ENCODE measurements at regions not wholly inside any gene's neighbourhood (a gene's known extent, or its start where the extent isn't known, plus 50 kb on each side); places are given as distances from the start of the nearest gene placed in this dataset.

DNA sequence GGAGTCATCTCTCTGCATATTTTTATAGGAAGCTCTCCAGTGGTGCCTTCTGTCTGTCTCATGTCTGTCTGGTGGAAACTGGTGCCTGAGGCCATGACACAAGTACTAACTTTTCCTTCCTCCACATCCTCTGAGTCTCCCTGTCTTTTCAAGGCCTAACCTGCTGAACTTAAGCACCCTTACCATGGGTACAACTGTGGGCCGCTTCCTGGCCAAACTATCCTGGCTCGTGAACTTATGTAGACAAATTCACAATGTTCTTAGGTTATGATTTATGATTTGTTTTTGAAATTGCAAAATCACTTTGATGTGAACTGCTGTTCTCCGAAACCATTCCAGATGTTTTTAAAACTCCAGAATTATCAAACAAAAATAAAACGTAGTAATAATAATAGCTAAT is 804.5 kb upstream of the POU3F3 start:
- no peak for DNase-seq

- DNase-seq = no peak
These were observed 803.9 kb upstream of the POU3F3 start for GRCh38 chr2:104049981-104050380.

- DNase-seq = no peak
These were observed 803.2 kb upstream of the POU3F3 start for GRCh38 chr2:104050656-104051242.

DNA sequence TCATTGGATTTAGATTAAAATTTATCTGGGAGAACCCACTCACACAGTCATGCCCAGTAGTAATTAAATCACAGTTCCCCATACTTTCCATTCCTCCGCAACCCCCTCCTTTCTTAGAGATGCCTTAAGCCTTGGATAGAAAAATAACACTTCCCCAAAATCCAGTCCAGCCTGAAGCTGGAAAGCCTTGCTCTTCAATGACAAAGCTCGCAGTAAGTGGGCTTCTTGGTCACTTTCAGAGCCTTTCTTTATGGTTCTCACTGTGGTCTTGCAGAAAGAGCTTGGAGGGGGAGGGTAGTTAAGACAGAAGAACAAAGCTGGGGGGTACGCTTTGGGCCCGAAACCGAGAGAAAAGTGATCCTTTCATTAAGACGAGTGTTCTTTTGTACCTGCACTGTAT is 802.1 kb upstream of the POU3F3 start:
- no peak for DNase-seq

DNA sequence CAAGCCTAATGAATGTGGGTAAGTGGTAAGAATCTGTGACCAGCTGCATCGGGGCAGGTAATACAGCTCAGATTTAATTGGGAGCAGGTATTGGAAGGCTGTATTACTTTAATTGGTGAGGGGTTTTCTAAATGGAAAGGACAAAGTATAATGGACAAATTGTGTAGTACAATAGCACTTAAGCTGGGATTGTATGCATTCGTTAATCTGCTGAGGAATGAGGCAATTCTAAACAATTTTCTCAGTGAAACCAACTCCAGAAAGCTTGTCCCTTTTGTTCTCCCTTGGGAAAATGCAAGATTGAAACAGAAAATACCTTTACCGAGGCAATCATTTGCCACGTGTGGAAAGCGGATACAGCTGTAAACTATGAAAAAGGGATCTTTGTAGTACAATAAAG is 801.6 kb upstream of the POU3F3 start:
- DNase-seq = no peak

- DNase-seq = no peak
These were observed 797.5 kb upstream of the POU3F3 start for GRCh38 chr2:104056451-104056850.

DNA sequence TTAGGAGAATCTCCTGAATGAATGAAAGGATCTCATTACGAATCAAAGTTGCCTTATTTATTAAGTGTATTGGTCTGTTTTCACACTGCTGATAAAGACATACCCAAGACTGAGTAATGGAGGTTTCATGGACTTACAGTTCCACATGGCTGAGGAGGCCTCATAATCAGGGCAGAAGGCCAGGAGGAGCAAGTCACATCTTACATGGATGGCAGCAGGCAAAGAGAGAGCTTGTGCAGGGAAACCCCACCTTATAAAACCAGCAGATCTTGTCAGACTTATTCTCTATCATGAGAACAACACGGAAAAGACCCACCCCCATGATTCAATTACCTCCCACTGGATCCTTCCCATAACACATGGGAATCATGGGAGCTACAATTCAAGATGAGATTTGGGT is 785.2 kb upstream of the POU3F3 start:
- DNase-seq = no peak

DNA sequence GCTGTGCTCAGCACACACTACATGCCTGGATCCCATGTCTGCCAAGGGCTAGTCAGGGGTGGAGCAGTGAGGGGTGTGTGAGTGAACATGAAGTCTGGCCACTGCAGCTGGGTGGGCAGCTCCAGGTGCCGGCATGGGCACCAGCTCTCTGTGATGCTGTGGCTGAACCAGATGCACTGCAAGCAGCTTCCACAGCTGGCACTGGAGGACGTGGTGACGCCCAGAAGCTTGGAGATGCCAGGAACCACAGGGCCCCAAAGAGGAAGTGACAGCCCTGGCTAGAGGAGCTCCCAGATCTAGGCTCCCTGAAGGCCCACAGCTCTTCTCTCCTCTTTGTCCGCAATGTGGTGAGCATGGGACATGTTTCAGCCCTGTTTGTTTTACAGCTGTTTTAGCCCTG is 776.3 kb upstream of the POU3F3 start:
- no peak for DNase-seq

DNA sequence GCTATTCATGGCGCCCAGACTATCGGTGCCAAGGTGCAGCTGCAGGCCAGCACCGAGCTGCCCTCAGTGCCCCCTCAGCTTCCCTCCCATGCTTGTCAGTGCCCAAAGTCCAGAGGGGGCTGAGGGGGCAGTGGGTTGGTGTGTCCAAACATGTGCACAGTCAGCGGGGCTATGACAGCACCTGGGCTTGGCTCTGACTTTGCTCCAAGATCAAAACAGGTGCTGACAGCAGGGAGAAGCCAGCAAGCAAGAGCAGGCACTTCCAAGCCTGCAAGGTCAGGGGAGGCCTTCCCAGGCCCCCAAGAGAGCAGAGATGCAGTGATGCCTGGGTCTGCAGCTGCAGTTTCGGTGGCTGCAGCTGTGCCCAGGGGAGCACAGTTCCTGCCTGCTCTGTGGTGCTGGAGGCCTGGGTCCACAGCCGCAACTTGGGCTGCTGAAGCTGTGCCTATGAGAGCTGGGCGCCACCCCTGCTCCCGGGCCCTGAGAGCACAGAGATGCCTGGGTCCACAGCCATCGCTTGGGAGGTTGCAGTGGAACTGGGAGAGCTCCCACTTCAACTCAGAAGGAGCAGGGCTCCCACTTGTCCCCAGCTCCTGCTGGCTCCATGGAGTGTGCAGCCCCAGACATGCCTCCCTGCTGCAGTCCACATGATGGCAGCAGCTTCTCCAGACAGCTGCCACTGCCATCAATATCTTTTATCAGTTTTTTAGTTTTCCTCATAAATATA is 775.3 kb upstream of the POU3F3 start:
- DNase-seq = no peak

DNA sequence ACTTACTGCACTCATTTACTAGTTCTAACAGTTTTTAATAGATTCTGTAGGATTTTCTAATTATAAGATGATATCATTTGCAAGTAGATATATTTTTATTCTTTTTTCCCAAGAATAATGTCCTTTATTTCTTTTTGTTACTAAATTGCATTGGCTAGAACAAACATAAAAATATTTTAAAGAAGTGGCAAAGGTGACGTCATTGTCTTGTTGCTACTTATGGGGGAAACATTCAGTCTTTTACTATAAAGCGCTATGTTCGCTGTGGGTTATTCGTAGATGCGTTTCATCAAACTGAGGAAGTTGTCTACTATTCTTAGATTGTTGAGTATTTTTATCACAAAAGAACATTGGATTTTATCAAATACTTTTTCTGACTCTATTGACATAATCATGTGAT is 765.2 kb upstream of the POU3F3 start:
- no peak for DNase-seq

- no peak for DNase-seq
These were observed 763.5 kb upstream of the POU3F3 start for GRCh38 chr2:104090407-104090806.

- DNase-seq = no peak
These were observed 762.0 kb upstream of the POU3F3 start for GRCh38 chr2:104091894-104092293.

- no peak for DNase-seq
These were observed 761.0 kb upstream of the POU3F3 start for GRCh38 chr2:104092886-104093285.

DNA sequence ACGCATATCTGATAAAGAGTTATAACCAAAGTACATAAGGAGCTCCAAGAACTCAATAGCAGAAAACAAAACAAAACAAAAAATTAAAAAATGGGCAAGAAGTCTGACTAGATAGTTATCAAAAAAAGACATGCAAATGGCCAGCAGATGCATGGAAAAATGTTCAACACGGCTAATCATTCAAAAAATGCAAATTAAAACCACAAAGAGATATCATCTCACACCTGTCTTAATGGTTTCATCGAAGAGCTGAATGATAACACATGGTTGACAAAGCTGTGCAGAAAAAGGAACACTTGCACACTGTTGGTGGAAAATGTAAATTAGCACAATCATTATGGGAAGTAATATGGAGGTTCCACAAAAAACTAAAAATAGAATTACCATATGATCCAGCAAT is 751.3 kb upstream of the POU3F3 start:
- DNase-seq = no peak

DNA sequence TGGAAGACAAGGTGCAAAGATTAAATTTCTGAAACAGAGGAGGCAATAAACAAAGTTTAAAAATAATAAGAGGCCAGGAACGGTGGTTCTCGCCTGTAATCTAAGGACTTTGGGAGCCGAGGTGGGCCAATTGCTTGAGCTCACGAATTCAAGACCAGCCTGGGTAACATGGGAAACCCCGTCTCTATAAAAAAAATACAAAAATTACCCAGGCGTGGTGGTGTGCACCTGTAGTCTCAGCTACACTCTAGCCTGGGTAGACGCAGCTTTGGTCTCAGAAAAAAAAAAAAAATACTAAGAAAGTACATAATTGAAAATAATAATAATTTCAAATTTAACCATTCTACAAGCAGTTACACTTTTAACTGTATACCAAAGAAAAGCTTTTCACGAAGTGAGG is 744.6 kb upstream of the POU3F3 start:
- no peak for DNase-seq

DNA sequence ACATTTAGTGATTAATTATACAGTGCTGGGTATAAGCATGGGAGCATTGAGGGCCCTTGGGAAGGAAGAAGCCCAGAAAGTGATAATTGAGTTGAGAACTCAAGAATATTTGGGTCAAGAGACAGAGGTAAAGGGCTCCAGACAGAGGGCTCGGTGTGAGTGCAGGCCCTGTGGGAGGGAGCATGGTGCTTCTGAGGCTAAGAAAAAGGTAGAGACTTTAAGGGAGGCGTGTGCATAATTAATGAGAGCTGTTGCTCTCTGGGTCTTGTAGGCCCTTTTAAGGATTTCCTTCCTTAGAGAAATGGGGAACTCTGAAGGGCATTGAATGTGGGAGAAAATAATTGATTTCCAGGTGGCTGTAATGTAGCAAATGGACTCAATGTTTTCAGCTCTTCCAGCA is 735.0 kb upstream of the POU3F3 start:
- DNase-seq = no peak

DNA sequence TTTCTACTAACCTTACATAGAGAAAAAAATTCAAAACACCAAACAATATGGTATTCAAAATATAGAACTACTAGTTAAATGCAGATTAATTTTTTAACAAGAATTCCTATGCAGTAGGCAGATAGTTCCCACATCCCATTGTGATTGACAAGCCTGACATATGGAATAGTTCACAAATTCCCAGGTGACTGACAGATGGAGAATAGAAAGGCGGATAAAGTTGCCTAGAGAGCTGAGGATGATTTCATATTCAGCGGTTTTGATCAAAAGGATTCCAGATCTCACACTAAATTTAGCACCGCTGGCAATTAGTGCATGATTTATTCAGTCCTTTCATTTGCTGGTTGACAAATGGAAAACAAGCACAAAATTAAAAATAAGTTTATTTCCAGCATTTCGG is 733.7 kb upstream of the POU3F3 start:
- DNase-seq = no peak

DNA sequence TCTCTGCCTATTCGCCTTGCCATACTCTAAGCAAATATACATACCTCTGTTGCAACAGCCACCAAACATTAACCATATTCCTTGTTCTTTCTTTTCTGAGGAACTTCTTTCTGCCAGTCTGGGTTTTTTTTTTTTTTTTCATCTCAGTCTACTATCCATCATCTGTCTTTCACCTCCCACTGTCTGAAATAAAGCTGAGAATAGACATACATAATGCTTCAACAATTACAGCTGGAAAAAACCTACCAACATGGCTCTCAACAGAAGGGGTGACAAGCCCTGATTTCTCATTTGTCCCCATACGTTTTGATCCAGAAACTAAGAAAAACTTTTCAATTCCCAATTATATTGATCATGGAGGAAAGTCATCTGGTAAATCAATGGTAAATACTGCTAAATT is 728.8 kb upstream of the POU3F3 start:
- DNase-seq = no peak

DNA sequence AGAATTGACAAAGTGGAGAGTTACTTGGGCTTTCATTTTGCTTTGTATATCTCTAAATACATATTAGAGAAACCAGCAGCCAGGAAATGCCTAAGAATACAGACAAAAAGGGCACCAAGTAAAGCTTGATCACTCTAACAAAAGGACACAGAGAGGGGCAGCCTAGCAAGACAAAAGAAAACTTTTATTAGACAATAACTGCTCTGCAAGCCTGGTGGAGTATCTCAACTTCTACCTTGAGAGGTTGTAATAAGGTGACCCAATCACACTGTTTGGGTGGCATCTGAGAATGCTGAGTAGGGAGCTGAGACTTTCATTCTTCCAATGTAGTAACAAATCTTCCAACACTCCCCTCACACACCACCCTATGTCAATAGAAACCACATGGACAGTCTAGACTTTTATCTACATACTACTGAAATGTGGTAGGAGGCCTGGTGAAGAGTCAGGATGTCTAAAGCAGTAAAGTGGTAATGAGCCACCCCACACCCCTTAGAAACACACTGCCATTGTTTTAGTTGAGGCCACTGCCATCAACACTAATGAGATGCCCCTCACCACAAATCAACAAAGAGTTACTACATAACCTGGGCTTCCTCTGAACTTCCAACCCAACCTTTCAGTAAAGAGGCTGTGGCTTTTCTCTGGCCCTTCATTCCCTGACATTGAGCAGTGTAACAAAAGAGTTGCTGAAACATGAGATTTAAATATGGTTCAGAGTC is 726.7 kb upstream of the POU3F3 start:
- DNase-seq = no peak

GRCh38 chr2:104140361-104140760 is 713.6 kb upstream of the POU3F3 start:
- no peak for DNase-seq

DNA sequence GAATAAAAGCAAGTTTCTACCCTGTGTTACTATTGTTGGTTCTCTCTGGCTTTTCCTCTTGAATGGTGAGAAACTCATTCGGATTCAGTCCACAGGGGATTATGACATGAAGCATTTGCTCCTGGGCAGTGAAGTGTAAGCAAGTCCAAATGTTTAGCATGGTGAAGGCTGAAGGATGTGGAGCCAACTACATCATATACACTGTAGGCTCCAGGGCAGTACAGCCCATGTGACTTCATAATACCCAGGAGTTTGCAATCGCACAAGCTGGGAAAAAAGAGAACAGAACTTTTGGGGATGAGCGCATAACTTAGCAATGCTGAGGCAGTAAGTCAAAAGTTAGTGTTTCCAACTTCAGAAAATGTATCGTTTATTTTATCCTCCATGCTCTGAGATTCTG is 695.7 kb upstream of the POU3F3 start:
- DNase-seq = no peak

DNA sequence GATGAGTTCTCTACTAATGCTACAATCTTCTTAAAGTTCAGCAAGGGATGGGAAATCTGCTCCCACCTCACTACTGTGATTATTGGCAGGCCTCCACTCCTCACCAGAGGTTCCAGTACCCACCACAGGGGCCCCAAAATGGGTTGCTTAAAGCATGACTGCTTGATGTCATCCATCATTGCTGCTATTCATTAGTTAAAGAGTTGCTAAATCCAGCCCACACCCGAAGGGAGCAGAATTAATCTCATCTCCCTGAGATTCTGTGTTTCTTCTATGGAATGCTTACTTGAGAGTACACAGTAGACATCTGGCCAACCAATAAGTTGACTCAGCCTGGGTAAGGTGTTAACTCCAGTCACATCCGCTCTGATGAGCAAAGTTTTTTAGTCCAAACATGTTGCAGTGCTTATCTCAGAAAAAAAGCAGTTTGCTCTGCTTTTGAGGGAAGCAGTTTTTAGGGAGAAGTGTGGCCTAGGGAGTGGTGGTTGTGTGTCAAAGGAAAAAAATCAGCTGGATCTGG is 690.2 kb upstream of the POU3F3 start:
- no peak for DNase-seq

DNA sequence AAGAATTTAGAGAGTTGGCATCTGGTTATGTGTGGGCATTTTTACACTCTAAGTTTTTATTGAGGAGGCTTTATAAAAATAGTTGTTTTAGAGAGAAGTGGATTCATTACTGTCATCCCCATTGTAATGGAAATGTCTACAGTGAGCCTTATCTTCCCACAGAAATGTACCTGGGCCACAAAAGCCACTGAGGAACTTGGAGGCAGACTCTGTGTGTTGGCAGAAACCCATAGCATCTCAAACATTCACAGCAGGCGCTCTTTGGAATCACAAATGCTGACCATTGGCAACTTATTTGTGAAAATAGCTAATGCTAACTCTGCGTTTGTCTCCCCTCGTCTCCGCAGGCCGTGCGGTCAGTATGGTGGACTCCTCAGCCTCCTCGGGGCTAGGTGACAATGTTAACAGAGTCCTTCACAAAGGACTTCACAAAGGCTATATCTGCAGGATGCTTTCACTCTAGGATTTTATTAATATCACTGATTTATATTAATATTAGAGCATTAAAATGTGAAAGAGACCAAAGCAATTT is 689.1 kb upstream of the POU3F3 start:
- DNase-seq = no peak

DNA sequence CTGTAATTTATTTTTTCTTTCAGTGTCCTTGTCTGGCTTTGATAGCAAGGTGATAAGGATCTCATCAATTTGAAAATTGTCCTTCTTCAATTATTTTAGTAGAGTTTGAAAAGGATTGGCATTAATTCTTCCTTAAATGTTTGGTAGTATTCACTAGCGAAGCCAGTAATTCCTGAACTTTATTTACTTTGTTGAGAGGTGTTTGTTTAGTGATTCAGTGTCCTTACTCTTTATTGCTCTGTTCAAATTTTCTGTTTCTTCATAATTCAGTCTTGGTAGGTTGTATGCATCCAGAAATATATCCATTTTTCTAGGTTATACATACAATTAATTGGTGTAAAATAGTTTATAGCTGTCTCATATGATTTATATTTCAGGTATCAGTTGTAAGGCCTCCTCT is 676.7 kb upstream of the POU3F3 start:
- DNase-seq = no peak

Data from AML-193 (cell line).